ENCODE measurements at regions not wholly inside any gene's neighbourhood (a gene's known extent, or its start where the extent isn't known, plus 50 kb on each side); places are given as distances from the start of the nearest gene placed in this dataset.

- no peak for TF ChIP-seq POLR2A (IDR thresholded peaks at IDR 0.05; ENCODE audit: low read length)
- TF ChIP-seq GATA1 (IDR thresholded peaks at IDR 0.05; ENCODE audit: low read depth, low read length): no peak
These were observed 59.1 kb upstream of the C5orf58 start for GRCh38 chr5:170173647-170174046.

Data from erythroblast (primary cell).